ENCODE measurements at regions not wholly inside any gene's neighbourhood (a gene's known extent, or its start where the extent isn't known, plus 50 kb on each side); places are given as distances from the start of the nearest gene placed in this dataset.

- TF ChIP-seq CTCF (IDR thresholded peaks at IDR 0.05; ENCODE audit: low read depth, low read length) = no peak
These were observed 204.7 kb upstream of the WWC1 start for GRCh38 chr5:168086746-168087145.

GRCh38 chr5:168088410-168089173, 202.9 kb upstream of the WWC1 start:
- Histone ChIP-seq H3K36me3 (no peaks in the 10 kb centered on the region), H3K4me3 (ENCODE audit: low read depth, low read length) (no peak overlapping the region), H3K9me3 (no peaks in the 10 kb centered on the region), H3K27me3 (no peaks in the 10 kb centered on the region), H3K4me1 (no peaks in the 10 kb centered on the region)
- no peak for DNase-seq
- no peak for TF ChIP-seq CTCF (IDR thresholded peaks at IDR 0.05; ENCODE audit: low read depth, low read length)

More at GRCh38 chr5:168086746-168087145, 204.7 kb upstream of the WWC1 start:
- DNase-seq = no peak
- Histone ChIP-seq H3K27me3 (no peaks in the 10 kb centered on the region), H3K9me3 (no peaks in the 10 kb centered on the region), H3K4me3 (ENCODE audit: low read depth, low read length) (no peak overlapping the region), H3K36me3 (no peaks in the 10 kb centered on the region), H3K4me1 (no peaks in the 10 kb centered on the region)

GRCh38 chr5:168089201-168089887, 202.1 kb upstream of the WWC1 start:
- TF ChIP-seq CTCF (IDR thresholded peaks at IDR 0.05; ENCODE audit: low read depth, low read length) = no peak
- no peak overlapping the region for H3K4me3 ChIP-seq (ENCODE audit: low read depth, low read length)
- no peaks in the 10 kb centered on the region for H3K36me3 ChIP-seq
- no peaks in the 10 kb centered on the region for H3K9me3 ChIP-seq
- H3K27me3 ChIP-seq = no peaks in the 10 kb centered on the region
- DNase-seq = no peak
- no peaks in the 10 kb centered on the region for H3K4me1 ChIP-seq

- TF ChIP-seq CTCF (IDR thresholded peaks at IDR 0.05; ENCODE audit: low read depth, low read length) = no peak
- no peaks in the 10 kb centered on the region for H3K36me3 ChIP-seq
- H3K27me3 ChIP-seq = no peaks in the 10 kb centered on the region
- no peaks in the 10 kb centered on the region for H3K4me1 ChIP-seq
- no peaks in the 10 kb centered on the region for H3K9me3 ChIP-seq
- H3K4me3 ChIP-seq (ENCODE audit: low read depth, low read length) = no peak overlapping the region
- DNase-seq = no peak
These were observed 198.9 kb upstream of the WWC1 start for GRCh38 chr5:168092209-168093185.

GRCh38 chr5:168093200-168093910, 198.1 kb upstream of the WWC1 start:
- Histone ChIP-seq H3K4me1 (no peaks in the 10 kb centered on the region), H3K9me3 (no peaks in the 10 kb centered on the region), H3K4me3 (ENCODE audit: low read depth, low read length) (no peak overlapping the region), H3K36me3 (no peaks in the 10 kb centered on the region), H3K27me3 (no peaks in the 10 kb centered on the region)
- DNase-seq = no peak
- TF ChIP-seq CTCF (IDR thresholded peaks at IDR 0.05; ENCODE audit: low read depth, low read length) = no peak

All from BE2C (cell line).